ENCODE measurements at regions not wholly inside any gene's neighbourhood (a gene's known extent, or its start where the extent isn't known, plus 50 kb on each side); places are given as distances from the start of the nearest gene placed in this dataset.
"Not testable (repeated sequence)": the region's sequence is repeated elsewhere in the genome, so short reads cannot be mapped to it uniquely, and the experiment has no call there.

DNA sequence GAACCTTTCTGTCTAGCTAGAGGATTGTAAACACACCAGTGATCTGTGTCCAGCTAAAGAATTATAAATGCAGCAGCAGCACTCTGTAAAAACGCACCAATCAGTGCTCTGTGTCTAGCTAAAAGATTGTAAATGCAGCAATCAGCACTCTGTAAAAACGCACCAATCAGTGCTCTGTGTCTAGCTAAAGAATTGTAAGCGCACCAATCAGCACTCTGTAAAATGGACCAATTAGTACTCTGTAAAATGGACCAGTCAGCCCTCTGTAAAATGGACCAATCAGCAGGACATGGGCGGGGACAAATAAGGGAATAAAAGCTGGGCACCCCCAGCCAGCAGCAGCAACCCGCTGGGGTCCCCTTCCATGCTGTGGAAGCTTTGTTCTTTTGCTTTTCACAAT, 204.1 kb upstream of the UBL3 start:
- DNase-seq, result not testable (repeated sequence)

DNA sequence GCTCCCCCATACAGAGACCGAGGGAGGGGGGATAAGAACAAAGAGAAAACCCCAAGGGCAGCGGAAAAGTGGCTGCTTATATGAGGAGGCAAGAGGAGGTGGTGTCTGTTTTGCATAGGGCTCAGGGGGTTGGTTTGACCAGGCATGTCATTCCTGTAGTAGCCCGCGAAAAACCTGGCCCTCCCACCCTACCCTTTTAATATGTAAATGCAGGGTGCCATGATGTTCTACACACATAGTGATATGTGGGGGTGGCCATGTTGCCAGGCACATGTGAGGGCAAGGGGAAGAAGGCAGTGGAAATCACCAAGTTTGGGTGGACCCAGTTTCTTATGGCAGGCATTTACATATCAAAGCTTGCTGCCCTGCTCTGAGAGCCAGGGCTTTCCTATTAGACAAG, 203.5 kb upstream of the UBL3 start:
- DNase-seq, result no peak

GRCh38 chr13:30052120-30052519, 201.7 kb upstream of the UBL3 start:
- no peak for DNase-seq

DNA sequence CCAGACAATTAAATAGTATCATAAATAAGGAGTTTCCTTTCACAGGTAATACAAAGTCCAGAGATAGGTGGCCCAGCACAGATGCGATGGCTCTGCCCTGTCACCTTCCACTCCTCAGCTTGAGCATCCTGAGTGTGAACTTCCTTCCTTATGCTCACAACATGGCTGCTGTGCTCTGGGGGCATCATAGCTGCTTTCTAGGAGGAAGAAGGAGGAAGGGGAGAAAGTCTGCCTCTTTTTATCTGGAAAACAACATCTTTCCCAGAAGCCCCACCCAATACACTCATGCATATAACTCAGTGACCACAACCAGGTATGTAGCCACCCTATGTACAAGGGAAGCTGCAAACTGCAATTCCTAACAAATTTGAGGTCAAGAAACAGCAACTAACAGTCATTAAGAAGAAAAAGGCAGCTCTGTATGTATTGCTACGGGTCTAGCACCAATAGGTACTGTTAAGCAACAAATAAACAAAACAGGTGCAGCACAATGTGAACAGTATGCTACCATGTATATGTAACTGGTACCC, 201.2 kb upstream of the UBL3 start:
- no peak for DNase-seq

- no peak for DNase-seq
Observed at GRCh38 chr13:30049692-30050091, 199.3 kb upstream of the UBL3 start.

GRCh38 chr13:30047154-30047874, 196.9 kb upstream of the UBL3 start:
- no peak for DNase-seq

- DNase-seq, result no peak
Observed at GRCh38 chr13:30045916-30046704, 195.7 kb upstream of the UBL3 start.

DNA sequence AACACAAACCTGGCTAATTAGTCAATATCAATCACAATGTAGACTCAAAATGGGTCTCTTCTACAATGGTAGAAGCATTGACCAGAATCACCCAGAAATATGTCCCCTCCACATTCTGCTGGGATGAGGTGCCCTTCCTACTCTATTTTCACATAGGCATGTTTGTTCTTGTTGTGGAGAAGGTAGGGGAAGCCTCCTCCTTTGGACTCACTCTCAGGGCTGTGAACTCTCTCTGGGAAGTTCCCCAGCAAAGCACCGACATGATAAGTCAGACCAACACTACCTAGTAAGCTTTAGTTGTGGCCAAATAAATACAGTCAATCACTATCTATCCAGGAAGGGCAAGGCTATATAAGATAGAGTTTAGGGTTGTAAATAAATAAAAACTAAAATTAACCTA, 194.5 kb upstream of the UBL3 start:
- no peak for DNase-seq

- no peak for DNase-seq
Observed at GRCh38 chr13:30043631-30043925, 193.2 kb upstream of the UBL3 start.

DNA sequence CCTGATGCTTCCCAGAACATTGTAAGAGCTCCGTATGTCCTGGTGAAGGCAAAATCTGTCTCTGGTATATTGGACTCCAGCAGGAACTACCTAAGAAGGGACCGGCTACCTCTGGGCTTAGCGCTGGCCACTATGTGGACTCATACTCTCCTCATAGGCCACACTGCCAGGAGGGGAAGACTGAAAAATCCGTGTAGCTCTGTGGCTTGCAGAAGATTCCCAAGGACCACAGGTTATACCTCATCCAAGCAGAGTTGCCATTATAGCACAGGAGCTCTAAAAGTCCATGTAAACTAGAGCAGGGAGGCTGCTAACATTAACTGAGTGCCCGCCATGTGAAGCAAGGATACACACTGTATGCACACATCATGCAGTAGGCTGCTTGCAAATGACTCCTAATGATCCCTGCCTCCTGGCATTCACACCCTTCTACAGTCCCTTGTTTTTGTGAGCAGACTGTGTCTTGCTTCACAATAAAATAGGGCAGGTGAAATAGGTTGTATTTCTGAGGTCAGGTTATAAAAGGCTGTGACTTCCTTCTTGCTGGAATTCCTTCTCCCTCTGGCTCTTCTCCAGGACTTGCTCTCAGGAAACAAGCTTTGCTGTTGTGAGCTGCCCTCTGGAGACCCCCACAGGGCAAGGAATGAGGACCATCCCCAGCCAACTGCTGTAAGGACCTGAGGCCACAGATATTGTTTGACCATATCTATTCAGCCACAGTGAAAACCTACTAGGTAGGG, 192.6 kb upstream of the UBL3 start:
- no peak for DNase-seq

DNA sequence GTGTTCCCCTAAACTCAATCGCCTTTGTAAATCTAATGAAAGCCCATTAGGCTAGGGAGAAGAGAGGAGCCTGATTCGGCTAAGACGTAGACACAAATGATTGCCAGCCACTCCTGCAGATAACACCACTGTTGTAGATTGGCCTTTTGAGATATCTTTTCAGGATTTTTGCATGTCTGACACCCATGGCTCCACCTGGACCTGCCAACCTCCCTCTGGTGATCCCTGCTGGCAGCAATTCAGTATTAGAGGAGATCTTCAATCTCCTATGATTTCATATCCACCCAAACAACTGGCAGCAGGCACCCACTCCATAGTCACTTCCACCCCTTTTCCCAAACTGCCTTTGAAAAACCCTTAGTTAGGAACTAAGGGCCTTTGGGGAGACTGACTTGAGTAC, 191.9 kb upstream of the UBL3 start:
- no peak for DNase-seq

DNA sequence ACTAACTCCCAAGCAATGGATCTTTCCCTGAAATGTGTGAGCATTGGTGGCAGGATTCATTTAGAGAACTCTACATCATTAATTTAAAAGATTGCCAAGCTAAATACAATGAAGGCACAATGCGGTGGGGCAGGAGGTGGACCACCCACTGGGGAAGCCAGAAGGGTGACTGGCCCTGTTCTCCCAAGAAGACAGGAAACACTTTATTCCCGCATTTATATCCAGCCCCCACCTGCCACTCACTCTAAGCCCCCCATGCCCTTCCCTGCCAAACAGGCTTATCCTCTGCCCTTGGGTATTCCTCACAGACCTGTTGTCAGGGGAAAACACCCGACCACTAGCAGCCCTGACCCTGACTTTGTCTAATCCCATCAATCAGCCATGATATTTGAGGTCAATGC, 189.1 kb upstream of the UBL3 start:
- DNase-seq, result no peak

DNA sequence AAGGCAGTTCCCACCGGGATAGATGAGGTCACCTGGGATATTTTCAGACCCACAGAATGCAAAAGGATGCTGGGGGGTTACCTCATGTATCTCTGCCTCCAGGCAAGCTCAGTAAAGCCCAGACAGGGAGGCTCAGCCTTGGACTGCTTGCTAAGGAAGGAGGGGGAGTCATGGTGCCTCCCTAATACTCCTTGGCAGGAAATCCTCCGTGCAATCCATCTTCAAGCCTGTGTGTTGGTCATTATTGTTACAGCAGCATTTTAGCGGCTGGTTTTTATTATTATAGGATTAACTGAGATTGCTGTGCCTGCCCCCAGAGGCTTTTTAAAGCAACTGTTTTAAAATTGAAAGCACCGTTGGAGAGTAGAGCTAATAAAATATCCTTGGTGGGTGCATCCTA, 188.5 kb upstream of the UBL3 start:
- DNase-seq, result no peak

DNA sequence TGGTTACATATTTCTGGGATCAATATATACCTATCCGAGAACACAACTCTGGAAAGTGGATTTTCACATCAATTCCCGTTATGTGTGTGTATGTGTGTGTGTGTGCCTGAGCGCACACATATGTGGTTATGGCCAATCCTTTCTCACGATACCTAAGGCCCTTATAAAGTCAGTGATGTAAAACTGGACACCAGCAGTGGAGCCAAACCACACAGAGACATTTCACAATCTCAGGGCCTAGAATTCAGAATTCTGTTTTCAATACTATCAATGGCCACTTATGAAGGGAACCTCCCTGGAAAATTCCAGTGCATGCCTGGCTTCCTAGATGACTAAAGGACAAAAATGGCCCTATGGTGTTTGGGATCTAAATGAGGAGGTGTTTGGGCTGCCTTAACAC, 187.3 kb upstream of the UBL3 start:
- no peak for DNase-seq

DNA sequence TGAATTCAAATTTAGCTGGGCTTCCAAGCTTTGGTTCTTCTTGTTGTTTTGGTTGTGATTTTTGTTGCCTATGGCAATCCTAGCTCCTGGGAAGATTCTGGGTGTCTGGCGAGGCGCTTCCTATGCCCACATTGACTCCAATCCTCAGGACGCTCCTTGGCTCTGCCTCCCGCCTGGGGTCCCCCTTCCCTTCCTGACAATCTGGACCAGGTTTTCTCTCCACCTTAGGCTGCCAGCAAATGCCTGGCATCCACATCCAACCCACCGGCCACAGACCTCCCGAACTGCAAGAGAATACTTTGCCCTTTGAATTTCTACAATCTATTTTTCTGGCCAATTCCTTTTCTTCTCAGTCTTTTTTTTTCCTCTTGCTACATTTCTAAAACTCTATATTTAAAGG, 186.9 kb upstream of the UBL3 start:
- no peak for DNase-seq

GRCh38 chr13:30034458-30034795, 184.0 kb upstream of the UBL3 start:
- DNase-seq, result no peak

- no peak for DNase-seq
Observed at GRCh38 chr13:30033681-30034457, 183.5 kb upstream of the UBL3 start.

DNA sequence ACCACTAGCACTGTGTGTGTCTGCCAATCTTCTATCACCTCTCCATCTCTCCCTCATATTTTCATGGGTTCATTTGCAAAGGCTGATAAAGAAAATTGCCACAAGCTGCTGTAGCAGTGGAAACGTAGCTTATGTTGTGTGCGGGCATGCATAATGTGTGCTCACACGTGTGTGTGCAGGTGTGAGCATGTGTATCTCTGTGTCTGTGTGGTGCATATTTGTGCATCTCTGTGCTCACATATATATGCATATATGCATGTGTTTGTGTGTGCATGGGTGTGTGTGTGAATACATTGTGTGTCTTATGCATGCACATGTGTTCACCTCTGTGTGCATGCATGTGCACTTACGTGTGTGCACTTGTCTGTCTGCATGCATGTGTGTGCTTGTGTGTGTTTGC, 181.8 kb upstream of the UBL3 start:
- DNase-seq, result no peak

DNA sequence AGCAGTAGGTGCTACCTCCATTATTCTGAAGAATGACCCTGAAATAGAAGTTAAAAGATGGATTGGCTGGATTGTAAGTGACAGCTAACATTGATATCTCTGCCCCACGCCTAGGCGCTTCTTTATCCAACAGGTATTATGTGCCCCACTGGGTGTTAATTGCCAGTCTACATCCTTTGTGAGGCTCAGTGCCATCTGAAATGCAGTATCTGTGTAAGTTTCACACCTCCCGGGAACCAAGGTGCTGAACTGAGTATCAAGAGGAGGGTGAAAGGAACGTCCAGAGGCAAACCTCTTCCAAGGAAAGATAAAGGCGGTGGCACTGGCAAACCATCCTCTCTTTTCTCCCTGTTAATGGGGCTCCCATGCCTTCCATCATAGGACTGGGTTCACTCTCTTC, 181.1 kb upstream of the UBL3 start:
- DNase-seq, result no peak

GRCh38 chr13:30030141-30030750, 179.8 kb upstream of the UBL3 start:
- no peak for DNase-seq

GRCh38 chr13:30027569-30028455, 177.4 kb upstream of the UBL3 start:
- DNase-seq, result no peak

- no peak for DNase-seq
Observed at GRCh38 chr13:30026909-30027308, 176.5 kb upstream of the UBL3 start.
